DOHH2 (cell line): ENCODE measurements at regions not wholly inside any gene's neighbourhood (a gene's known extent, or its start where the extent isn't known, plus 50 kb on each side); places are given as distances from the start of the nearest gene placed in this dataset.

Experiments
- EZH2phosphoT487 ChIP-seq: fragments of 200-600 bp; sonication (generic); IDR thresholded peaks from 2 replicates; pipeline ENCODE4 v1.6.1; 2017; ENCODE audit warnings: borderline replicate concordance, mild to moderate bottlenecking, antibody characterized with exemption, low read length, moderate library complexity, mixed read lengths
- TF ChIP-seq, protein P1 (sequence below): fragments of 200-600 bp; sonication (generic); IDR thresholded peaks from one replicate; pipeline ENCODE4 v1.5.1; 2014; ENCODE audit warnings: antibody characterized with exemption, mild to moderate bottlenecking, low read depth, low read length; ENCODE audit not compliant: poor library complexity, severe bottlenecking

DNA sequence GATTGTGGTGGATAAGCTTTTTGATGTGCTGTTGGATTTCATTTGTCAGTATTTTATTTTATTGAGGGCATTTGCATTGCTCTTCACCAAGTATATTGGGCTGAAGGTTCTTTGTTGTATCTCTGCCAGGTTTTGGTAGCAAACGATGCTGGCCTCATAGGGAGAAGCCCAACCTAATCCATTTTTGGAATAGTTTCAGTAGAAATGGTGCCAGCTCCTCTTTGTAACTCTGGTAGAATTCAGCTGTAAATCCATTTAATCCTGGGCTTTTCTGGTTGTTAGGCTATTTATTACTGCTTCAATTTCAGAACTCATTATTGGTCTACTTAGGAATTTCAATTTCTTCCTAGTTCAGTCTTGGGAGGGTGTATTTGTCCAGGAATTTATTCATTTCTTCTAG is 309.8 kb upstream of the SETBP1 start:
- TF ChIP-seq, protein P1, sequence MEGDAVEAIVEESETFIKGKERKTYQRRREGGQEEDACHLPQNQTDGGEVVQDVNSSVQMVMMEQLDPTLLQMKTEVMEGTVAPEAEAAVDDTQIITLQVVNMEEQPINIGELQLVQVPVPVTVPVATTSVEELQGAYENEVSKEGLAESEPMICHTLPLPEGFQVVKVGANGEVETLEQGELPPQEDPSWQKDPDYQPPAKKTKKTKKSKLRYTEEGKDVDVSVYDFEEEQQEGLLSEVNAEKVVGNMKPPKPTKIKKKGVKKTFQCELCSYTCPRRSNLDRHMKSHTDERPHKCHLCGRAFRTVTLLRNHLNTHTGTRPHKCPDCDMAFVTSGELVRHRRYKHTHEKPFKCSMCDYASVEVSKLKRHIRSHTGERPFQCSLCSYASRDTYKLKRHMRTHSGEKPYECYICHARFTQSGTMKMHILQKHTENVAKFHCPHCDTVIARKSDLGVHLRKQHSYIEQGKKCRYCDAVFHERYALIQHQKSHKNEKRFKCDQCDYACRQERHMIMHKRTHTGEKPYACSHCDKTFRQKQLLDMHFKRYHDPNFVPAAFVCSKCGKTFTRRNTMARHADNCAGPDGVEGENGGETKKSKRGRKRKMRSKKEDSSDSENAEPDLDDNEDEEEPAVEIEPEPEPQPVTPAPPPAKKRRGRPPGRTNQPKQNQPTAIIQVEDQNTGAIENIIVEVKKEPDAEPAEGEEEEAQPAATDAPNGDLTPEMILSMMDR = no peak
- no peak for TF ChIP-seq EZH2phosphoT487
